IMR-90 (cell line): ENCODE measurements at regions not wholly inside any gene's neighbourhood (a gene's known extent, or its start where the extent isn't known, plus 50 kb on each side); places are given as distances from the start of the nearest gene placed in this dataset.

Source experiments
- ATAC-seq: fragments of 200-7000 bp; cut with Tn5 transposase; 2 replicates; pipeline ENCODE4 v1.9.1; 2020; ENCODE audit warnings: low read depth, mild to moderate bottlenecking, moderate library complexity
- BruUV-seq: library from RNA; stranded (reverse); fragments of 400-500 nt; replicated peaks from 2 replicates; lab custom pipeline; 2021; lab: Mats Ljungman, UMichigan
- CTCF ChIA-PET: fragments of 300-600 bp; formaldehyde crosslinking; extraction: SDS; loops from one replicate; lab custom pipeline; 2021; ENCODE audit warnings: antibody characterized with exemption; lab: Yijun Ruan, JAX
- POLR2A ChIA-PET: fragments of 300-600 bp; sonication (Branson Sonifier 250); formaldehyde crosslinking; loops from one replicate; lab custom pipeline; 2022; ENCODE audit warnings: antibody characterized with exemption; ENCODE audit not compliant: unreplicated experiment; lab: Charles Lee
- DNase-seq: peaks from one replicate; pipeline ENCODE4 v3.0.0; 2013
- H2AFZ ChIP-seq: replicated peaks from 2 replicates; pipeline ENCODE3; 2013; ENCODE audit warnings: low read length, mild to moderate bottlenecking; ENCODE audit not compliant: poor library complexity
- H2AK5ac ChIP-seq: 2 replicates; pipeline ENCODE4 v1.6.1; 2013; ENCODE audit warnings: low read depth, low read length, inconsistent platforms
- H2AK9ac ChIP-seq: replicated peaks from 2 replicates; pipeline ENCODE3; 2013; ENCODE audit warnings: mild to moderate bottlenecking, low read depth, low read length, moderate library complexity; ENCODE audit not compliant: poor library complexity
- H2BK120ac ChIP-seq: 2 replicates; pipeline ENCODE4 v1.6.1; 2013; ENCODE audit warnings: low read depth, low read length, inconsistent platforms
- H2BK15ac ChIP-seq: 3 replicates; pipeline ENCODE4 v1.6.1; 2013; ENCODE audit warnings: low read depth, low read length, inconsistent platforms
- H2BK20ac ChIP-seq: 2 replicates; pipeline ENCODE4 v1.6.1; 2013; ENCODE audit warnings: low read depth, mild to moderate bottlenecking, inconsistent platforms, low read length, moderate library complexity
- H2BK5ac ChIP-seq: 2 replicates; pipeline ENCODE4 v1.6.1; 2013; ENCODE audit warnings: mild to moderate bottlenecking, low read depth, low read length, inconsistent platforms; ENCODE audit not compliant: poor library complexity, severe bottlenecking
- H3K14ac ChIP-seq: replicated peaks from 2 replicates; pipeline ENCODE4 v1.6.1; 2013; ENCODE audit warnings: low read depth, low read length, inconsistent platforms
- H3K18ac ChIP-seq: 2 replicates; pipeline ENCODE4 v1.6.1; 2013; ENCODE audit warnings: low read depth, low read length, control low read depth
- H3K23ac ChIP-seq: 2 replicates; pipeline ENCODE4 v1.6.1; 2013; ENCODE audit warnings: low read depth, low read length, inconsistent platforms
- H3K27ac ChIP-seq: 2 replicates; pipeline ENCODE4 v1.5.1; 2013; ENCODE audit warnings: mild to moderate bottlenecking, control low read depth, low read length; ENCODE audit not compliant: insufficient read depth
- H3K27me3 ChIP-seq: 2 replicates; pipeline ENCODE4 v1.6.1; 2013; ENCODE audit warnings: low read length; ENCODE audit not compliant: control insufficient read depth, insufficient read depth
- H3K36me3 ChIP-seq: 2 replicates; pipeline ENCODE4 v1.6.1; 2013; ENCODE audit warnings: low read length, mixed read lengths; ENCODE audit not compliant: control insufficient read depth, insufficient read depth
- H3K4ac ChIP-seq: 2 replicates; pipeline ENCODE4 v1.6.1; 2013; ENCODE audit warnings: low read depth, low read length, inconsistent platforms
- H3K4me1 ChIP-seq: 2 replicates; pipeline ENCODE4 v1.6.1; 2013; ENCODE audit warnings: low read length, mixed read lengths; ENCODE audit not compliant: control insufficient read depth, insufficient read depth
- H3K4me2 ChIP-seq: 2 replicates; pipeline ENCODE4 v1.6.1; 2013; ENCODE audit warnings: low read depth, mild to moderate bottlenecking, control low read depth, low read length, moderate library complexity
- H3K4me3 ChIP-seq: 2 replicates; pipeline ENCODE4 v1.5.1; 2013; ENCODE audit warnings: low read depth, mild to moderate bottlenecking, control low read depth, low read length, moderate library complexity; ENCODE audit not compliant: insufficient read depth
- H3K56ac ChIP-seq: 2 replicates; pipeline ENCODE4 v1.6.1; 2013; ENCODE audit warnings: low read length, inconsistent platforms; ENCODE audit not compliant: insufficient read depth; ENCODE audit errors: extremely low read depth
- H3K79me1 ChIP-seq, 2 experiments: 2 replicates each; pipeline ENCODE4 v1.6.1; 2013; ENCODE audit warnings: low read length in 2 of 2, inconsistent platforms in 1 of 2, low read depth in 1 of 2
- H3K9ac ChIP-seq: 2 replicates; pipeline ENCODE4 v1.6.1; 2013; ENCODE audit warnings: low read depth, low read length, control low read depth
- H3K9me1 ChIP-seq: 2 replicates; pipeline ENCODE4 v1.6.1; 2013; ENCODE audit warnings: low read length, inconsistent platforms; ENCODE audit not compliant: insufficient read depth
- H3K9me3 ChIP-seq: 2 replicates; pipeline ENCODE4 v1.6.1; 2013; ENCODE audit warnings: low read length; ENCODE audit not compliant: control insufficient read depth, insufficient read depth
- H4K20me1 ChIP-seq: 2 replicates; pipeline ENCODE4 v1.6.1; 2013; ENCODE audit warnings: low read length, inconsistent platforms; ENCODE audit not compliant: insufficient read depth
- H4K5ac ChIP-seq: 2 replicates; pipeline ENCODE4 v1.6.1; 2013; ENCODE audit warnings: mild to moderate bottlenecking, low read depth, low read length, control low read depth
- H4K8ac ChIP-seq, 2 experiments: 2 replicates each; pipeline ENCODE4 v1.6.1; 2013; ENCODE audit warnings: low read depth in 2 of 2, low read length in 2 of 2, control low read depth in 1 of 2, inconsistent platforms in 1 of 2
- H4K91ac ChIP-seq: 2 replicates; pipeline ENCODE4 v1.6.1; 2013; ENCODE audit warnings: low read depth, low read length, inconsistent platforms; ENCODE audit not compliant: insufficient read depth
- CEBPB ChIP-seq: IDR thresholded peaks from 2 replicates; pipeline ENCODE4 v1.6.1; 2012; ENCODE audit warnings: low read depth, low read length, improper control_type of control experiment
- MAFK ChIP-seq: IDR thresholded peaks from 2 replicates; pipeline ENCODE4 v1.6.1; 2012; ENCODE audit warnings: low read depth, low read length, improper control_type of control experiment
- RFX5 ChIP-seq: IDR thresholded peaks from 2 replicates; pipeline ENCODE4 v1.8.0; 2012; ENCODE audit warnings: low read depth, mild to moderate bottlenecking, low read length, moderate library complexity
- WGBS, 2 experiments: methylation state at CpG; one replicate each; pipeline versions ENCODE4 v1.1.5 to v1.1.7; 2013; ENCODE audit warnings: missing lambda C conversion rate in 2 of 2; ENCODE audit not compliant: insufficient read length in 1 of 2; ENCODE audit errors: extremely low coverage in 2 of 2; 5-methylcytosine and 5-hydroxymethylcytosine counted together
- dilution Hi-C: fragments of 300-500 bp; cut with HindIII; formaldehyde crosslinking; loops from one replicate; pipeline ENCODE4 v1.14.3; 2018; ENCODE audit warnings: low sequenced_read_pairs; ENCODE audit not compliant: unreplicated experiment
- in situ Hi-C: fragments of 300-500 bp; cut with MboI; formaldehyde crosslinking; loops from 3 replicates; pipeline ENCODE4 v1.14.3; 2019; ENCODE audit warnings: low sequenced_read_pairs, inconsistent platforms, mixed read lengths
- intact Hi-C: fragments of 100-400 bp; cut with micrococcal nuclease; formaldehyde crosslinking; loops from 2 replicates; pipeline ENCODE4 v1.10.0; 2022
- TF ChIP-seq, protein P1 (sequence below): fragments of 150-350 bp; IDR thresholded peaks from 2 replicates; pipeline ENCODE4 v1.6.1; 2016; ENCODE audit warnings: low read depth, mild to moderate bottlenecking, low read length, moderate library complexity, borderline replicate concordance

- H3K18ac ChIP-seq, result no peak overlapping the region
- H4K8ac ChIP-seq, result no peak overlapping the region
- H3K23ac ChIP-seq, result no peak overlapping the region
- ATAC-seq (no peak), DNase-seq (no peak)
- no peak overlapping the region for H2AFZ ChIP-seq
- no TSS peak for BruUV-seq
- intact Hi-C loops (no loop called here), in situ Hi-C loops (no loop called here), dilution Hi-C loops (no loop called here)
- no peak overlapping the region for H4K5ac ChIP-seq
- TF ChIP-seq, protein P1, sequence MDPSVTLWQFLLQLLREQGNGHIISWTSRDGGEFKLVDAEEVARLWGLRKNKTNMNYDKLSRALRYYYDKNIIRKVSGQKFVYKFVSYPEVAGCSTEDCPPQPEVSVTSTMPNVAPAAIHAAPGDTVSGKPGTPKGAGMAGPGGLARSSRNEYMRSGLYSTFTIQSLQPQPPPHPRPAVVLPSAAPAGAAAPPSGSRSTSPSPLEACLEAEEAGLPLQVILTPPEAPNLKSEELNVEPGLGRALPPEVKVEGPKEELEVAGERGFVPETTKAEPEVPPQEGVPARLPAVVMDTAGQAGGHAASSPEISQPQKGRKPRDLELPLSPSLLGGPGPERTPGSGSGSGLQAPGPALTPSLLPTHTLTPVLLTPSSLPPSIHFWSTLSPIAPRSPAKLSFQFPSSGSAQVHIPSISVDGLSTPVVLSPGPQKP, result no peak
- no peak for TF ChIP-seq MAFK
- TF ChIP-seq RFX5, result no peak
- TF ChIP-seq CEBPB, result no peak
- H2BK20ac ChIP-seq, result no peak overlapping the region
- no peak overlapping the region for H4K91ac ChIP-seq
- H2BK5ac ChIP-seq, result no peak overlapping the region
- no peak overlapping the region for H3K4me2 ChIP-seq
- H2AK9ac ChIP-seq, result no peak overlapping the region
- H3K27ac ChIP-seq, result no peak overlapping the region
- H2AK5ac ChIP-seq, result no peak overlapping the region
- H3K9me3 ChIP-seq, result no peaks in the 10 kb centered on the region
- no peaks in the 10 kb centered on the region for H3K79me1 ChIP-seq
- H3K9ac ChIP-seq, result no peak overlapping the region
- no peak overlapping the region for H3K14ac ChIP-seq
- H2BK120ac ChIP-seq, result no peak overlapping the region
- no peaks in the 10 kb centered on the region; the same call in 1 of the 2 replicates for H3K27me3 ChIP-seq
- no peaks in the 10 kb centered on the region for H4K20me1 ChIP-seq
- H3K4ac ChIP-seq, result no peak overlapping the region
- ChIA-PET CTCF (no interaction called here), POLR2A (no interaction called here)
- H3K56ac ChIP-seq, result no peak overlapping the region
- H3K4me1 ChIP-seq, result no peaks in the 10 kb centered on the region
- no peaks in the 10 kb centered on the region for H3K9me1 ChIP-seq
- H3K36me3 ChIP-seq, result no peaks in the 10 kb centered on the region
- no peak overlapping the region for H2BK15ac ChIP-seq
- no CpG with 5 or more reads among the region's 7 CpGs for WGBS, 2 experiments
- no peak overlapping the region for H3K4me3 ChIP-seq
Measured at GRCh38 chr20:51899674-51900073, 97.4 kb upstream of the SALL4 start.
